ENCODE measurements at regions not wholly inside any gene's neighbourhood (a gene's known extent, or its start where the extent isn't known, plus 50 kb on each side); places are given as distances from the start of the nearest gene placed in this dataset.

- H3K9me3 ChIP-seq (ENCODE audit: control insufficient read depth in 4 of 4, insufficient read depth in 3 of 4, low read length in 3 of 4), result no peaks in the 10 kb centered on the region
- H3K4me3 ChIP-seq, result no peak overlapping the region
- DNase-seq, result no peak
- H3K27ac ChIP-seq (ENCODE audit: low read depth in 1 of 2, low read length in 1 of 2), result no peak overlapping the region
- 43 to 48% methylated on average over 8 of the region's 8 CpGs for WGBS, 2 donors
- no peak for ATAC-seq (ENCODE audit: insufficient read depth, low FRiP score)
- no peaks in the 10 kb centered on the region for H3K36me3 ChIP-seq (ENCODE audit: control insufficient read depth in 4 of 4, insufficient read depth in 4 of 4, low read length in 4 of 4)
- no peak overlapping the region for H3K9ac ChIP-seq (ENCODE audit: insufficient read depth in 1 of 2, low read length in 2 of 2)
- H3K4me1 ChIP-seq (ENCODE audit: control insufficient read depth in 5 of 5, insufficient read depth in 5 of 5, low read length in 5 of 5), result peaks cover 0 to 3% (median 0%) of the 10 kb centered on the region in 5 donors
- no peak for TF ChIP-seq CTCF (IDR thresholded peaks at IDR 0.05; ENCODE audit: control extremely low read depth, extremely low read depth)
- H3K27me3 ChIP-seq (ENCODE audit: control insufficient read depth in 3 of 3, insufficient read depth in 3 of 3, low read length in 2 of 3), result peaks cover 0 to 8% (median 5%) of the 10 kb centered on the region in 3 donors
Observed at GRCh38 chr1:239717097-239717917, 330.9 kb downstream of the CHRM3 start.

- no peak overlapping the region for H3K4me3 ChIP-seq
- TF ChIP-seq CTCF (IDR thresholded peaks at IDR 0.05; ENCODE audit: control extremely low read depth, extremely low read depth), result no peak
- no peak for ATAC-seq (ENCODE audit: insufficient read depth, low FRiP score)
- no peak for DNase-seq
- no peak overlapping the region for H3K9ac ChIP-seq (ENCODE audit: insufficient read depth in 1 of 2, low read length in 2 of 2)
- no peaks in the 10 kb centered on the region for H3K36me3 ChIP-seq (ENCODE audit: control insufficient read depth in 4 of 4, insufficient read depth in 4 of 4, low read length in 4 of 4)
- no peak overlapping the region for H3K27ac ChIP-seq (ENCODE audit: low read depth in 1 of 2, low read length in 1 of 2)
- 26 to 46% methylated on average over 1 of the region's 1 CpG for WGBS, 2 donors
- no peaks in the 10 kb centered on the region for H3K9me3 ChIP-seq (ENCODE audit: control insufficient read depth in 4 of 4, insufficient read depth in 3 of 4, low read length in 3 of 4)
- H3K4me1 ChIP-seq (ENCODE audit: control insufficient read depth in 5 of 5, insufficient read depth in 5 of 5, low read length in 5 of 5), result peaks cover 0 to 3% (median 0%) of the 10 kb centered on the region in 5 donors
- peaks cover 0 to 8% (median 5%) of the 10 kb centered on the region in 3 donors for H3K27me3 ChIP-seq (ENCODE audit: control insufficient read depth in 3 of 3, insufficient read depth in 3 of 3, low read length in 2 of 3)
Observed at GRCh38 chr1:239717918-239718184, 331.5 kb downstream of the CHRM3 start.

DNA sequence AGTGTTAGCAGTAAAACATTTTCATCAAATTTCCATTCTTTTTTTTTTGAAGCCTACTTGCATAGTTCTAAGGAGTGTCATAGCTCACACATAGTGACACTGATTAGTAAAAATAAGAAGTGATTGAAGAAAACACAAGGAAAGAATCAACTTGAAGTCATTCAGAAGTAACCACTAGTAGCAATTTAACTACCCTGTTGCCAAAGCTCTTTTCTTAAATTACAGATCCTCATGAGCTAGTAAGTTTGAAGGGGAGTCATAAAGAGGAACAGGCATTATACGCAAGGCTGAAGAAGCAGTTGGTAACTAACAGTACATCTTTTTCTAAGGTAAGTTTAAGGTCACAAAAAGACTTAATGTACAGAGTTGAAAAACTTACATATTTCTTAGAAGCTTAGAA, 332.2 kb downstream of the CHRM3 start:
- Histone ChIP-seq H3K4me1 (ENCODE audit: control insufficient read depth in 5 of 5, insufficient read depth in 5 of 5, low read length in 5 of 5) (peaks cover 0 to 3% (median 0%) of the 10 kb centered on the region in 5 donors), H3K36me3 (ENCODE audit: control insufficient read depth in 4 of 4, insufficient read depth in 4 of 4, low read length in 4 of 4) (no peaks in the 10 kb centered on the region), H3K27ac (ENCODE audit: low read depth in 1 of 2, low read length in 1 of 2) (no peak overlapping the region), H3K9ac (ENCODE audit: insufficient read depth in 1 of 2, low read length in 2 of 2) (no peak overlapping the region), H3K27me3 (ENCODE audit: control insufficient read depth in 3 of 3, insufficient read depth in 3 of 3, low read length in 2 of 3) (peaks cover 0 to 8% (median 5%) of the 10 kb centered on the region in 3 donors), H3K9me3 (ENCODE audit: control insufficient read depth in 4 of 4, insufficient read depth in 3 of 4, low read length in 3 of 4) (no peaks in the 10 kb centered on the region), H3K4me3 (no peak overlapping the region)
- no peak for TF ChIP-seq CTCF (IDR thresholded peaks at IDR 0.05; ENCODE audit: control extremely low read depth, extremely low read depth)
- DNase-seq (no peak), ATAC-seq (ENCODE audit: insufficient read depth, low FRiP score) (no peak)
- 26 to 60% methylated on average over 1 of the region's 1 CpG for WGBS, 2 donors

Data from lung (tissue), 11 donors.